ENCODE measurements at regions not wholly inside any gene's neighbourhood (a gene's known extent, or its start where the extent isn't known, plus 50 kb on each side); places are given as distances from the start of the nearest gene placed in this dataset.

GRCh38 chr20:51087266-51087665, 64.4 kb upstream of the KCNG1 start:
- FAIRE-seq = no peak
- H3K27ac ChIP-seq (ENCODE audit: low read depth in 2 of 2, low read length in 2 of 2) = no peak overlapping the region
- peak in 2 of 5 donors; percentile 20 to 33 for DNase-seq
- peaks cover 3% of the 10 kb centered on the region for H3K27me3 ChIP-seq (ENCODE audit: control insufficient read depth, insufficient read depth, low read length)
- intact Hi-C loops (cut with DNase I) = no loop called here
- TF ChIP-seq, protein P1, sequence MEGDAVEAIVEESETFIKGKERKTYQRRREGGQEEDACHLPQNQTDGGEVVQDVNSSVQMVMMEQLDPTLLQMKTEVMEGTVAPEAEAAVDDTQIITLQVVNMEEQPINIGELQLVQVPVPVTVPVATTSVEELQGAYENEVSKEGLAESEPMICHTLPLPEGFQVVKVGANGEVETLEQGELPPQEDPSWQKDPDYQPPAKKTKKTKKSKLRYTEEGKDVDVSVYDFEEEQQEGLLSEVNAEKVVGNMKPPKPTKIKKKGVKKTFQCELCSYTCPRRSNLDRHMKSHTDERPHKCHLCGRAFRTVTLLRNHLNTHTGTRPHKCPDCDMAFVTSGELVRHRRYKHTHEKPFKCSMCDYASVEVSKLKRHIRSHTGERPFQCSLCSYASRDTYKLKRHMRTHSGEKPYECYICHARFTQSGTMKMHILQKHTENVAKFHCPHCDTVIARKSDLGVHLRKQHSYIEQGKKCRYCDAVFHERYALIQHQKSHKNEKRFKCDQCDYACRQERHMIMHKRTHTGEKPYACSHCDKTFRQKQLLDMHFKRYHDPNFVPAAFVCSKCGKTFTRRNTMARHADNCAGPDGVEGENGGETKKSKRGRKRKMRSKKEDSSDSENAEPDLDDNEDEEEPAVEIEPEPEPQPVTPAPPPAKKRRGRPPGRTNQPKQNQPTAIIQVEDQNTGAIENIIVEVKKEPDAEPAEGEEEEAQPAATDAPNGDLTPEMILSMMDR (IDR thresholded peaks at IDR 0.05; ENCODE audit: borderline replicate concordance, extremely low read depth, insufficient read depth) = no peak
- H3K4me3 ChIP-seq (ENCODE audit: low read length in 3 of 3) = no peak overlapping the region
- no peaks in the 10 kb centered on the region for H3K9me3 ChIP-seq (ENCODE audit: control insufficient read depth in 2 of 3, insufficient read depth in 1 of 3, low read length in 3 of 3)
- H3K4me1 ChIP-seq (ENCODE audit: control insufficient read depth in 2 of 3, insufficient read depth in 2 of 3, low read depth in 1 of 3, low read length in 3 of 3) = no peaks in the 10 kb centered on the region
- no peaks in the 10 kb centered on the region for H3K36me3 ChIP-seq (ENCODE audit: control insufficient read depth in 2 of 3, insufficient read depth in 3 of 3, low read length in 3 of 3)
- H3K9ac ChIP-seq (ENCODE audit: low read length in 3 of 3) = no peak overlapping the region

DNA sequence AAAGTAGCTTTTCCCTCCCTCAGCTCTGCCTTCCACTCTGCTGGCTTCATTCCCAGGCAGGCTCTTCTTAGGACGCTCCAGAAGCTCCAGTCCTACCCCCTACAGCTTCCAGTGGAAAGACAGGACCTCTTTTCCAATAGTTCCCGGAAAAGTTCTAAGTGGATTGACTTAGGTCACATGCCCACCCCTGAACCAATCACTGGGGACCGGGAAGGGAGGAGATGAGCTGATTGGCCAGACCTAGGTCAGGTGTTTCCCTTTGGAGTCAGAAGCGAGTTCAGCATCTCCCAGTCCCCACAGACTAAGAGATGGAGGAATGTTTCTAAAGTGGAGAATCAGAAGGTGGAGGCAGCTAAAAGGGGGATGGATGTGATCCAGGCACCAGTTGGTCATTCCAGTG, 62.9 kb upstream of the KCNG1 start:
- no peak for DNase-seq
- TF ChIP-seq, protein P1 (IDR thresholded peaks at IDR 0.05; ENCODE audit: borderline replicate concordance, extremely low read depth, insufficient read depth) = no peak
- Histone ChIP-seq H3K9me3 (ENCODE audit: control insufficient read depth in 2 of 3, insufficient read depth in 1 of 3, low read length in 3 of 3) (no peaks in the 10 kb centered on the region), H3K36me3 (ENCODE audit: control insufficient read depth in 2 of 3, insufficient read depth in 3 of 3, low read length in 3 of 3) (no peaks in the 10 kb centered on the region), H3K4me1 (ENCODE audit: control insufficient read depth in 2 of 3, insufficient read depth in 2 of 3, low read depth in 1 of 3, low read length in 3 of 3) (no peaks in the 10 kb centered on the region), H3K27ac (ENCODE audit: low read depth in 2 of 2, low read length in 2 of 2) (no peak overlapping the region), H3K9ac (ENCODE audit: low read length in 3 of 3) (no peak overlapping the region), H3K27me3 (ENCODE audit: control insufficient read depth, insufficient read depth, low read length) (no peaks in the 10 kb centered on the region), H3K4me3 (ENCODE audit: low read length in 3 of 3) (no peak overlapping the region)
- no peak for FAIRE-seq
- intact Hi-C loops (cut with DNase I) = no loop called here

- FAIRE-seq = no peak
- no peaks in the 10 kb centered on the region for H3K36me3 ChIP-seq (ENCODE audit: control insufficient read depth in 2 of 3, insufficient read depth in 3 of 3, low read length in 3 of 3)
Observed at GRCh38 chr20:51084593-51085377, 61.9 kb upstream of the KCNG1 start.

More at GRCh38 chr20:51084593-51085377, 61.9 kb upstream of the KCNG1 start:
- Histone ChIP-seq H3K4me1 (ENCODE audit: control insufficient read depth in 2 of 3, insufficient read depth in 2 of 3, low read depth in 1 of 3, low read length in 3 of 3) (no peaks in the 10 kb centered on the region), H3K27ac (ENCODE audit: low read depth in 2 of 2, low read length in 2 of 2) (no peak overlapping the region), H3K9me3 (ENCODE audit: control insufficient read depth in 2 of 3, insufficient read depth in 1 of 3, low read length in 3 of 3) (no peaks in the 10 kb centered on the region), H3K27me3 (ENCODE audit: control insufficient read depth, insufficient read depth, low read length) (no peaks in the 10 kb centered on the region), H3K9ac (ENCODE audit: low read length in 3 of 3) (no peak overlapping the region), H3K4me3 (ENCODE audit: low read length in 3 of 3) (no peak overlapping the region)
- intact Hi-C loops (cut with DNase I) = no loop called here
- DNase-seq = no peak
- TF ChIP-seq, protein P1 (IDR thresholded peaks at IDR 0.05; ENCODE audit: borderline replicate concordance, extremely low read depth, insufficient read depth) = no peak
